Parathyroid adenoma (tissue), 2 donors: ENCODE measurements at regions not wholly inside any gene's neighbourhood (a gene's known extent, or its start where the extent isn't known, plus 50 kb on each side); places are given as distances from the start of the nearest gene placed in this dataset.

ENCODE experiments used
- H2AFZ ChIP-seq: fragments of 300-600 bp; sonication (generic); one replicate; pipeline ENCODE4 v1.7.0; 2017; ENCODE audit warnings: antibody characterized with exemption, mild to moderate bottlenecking
- H3K27ac ChIP-seq: fragments of 300-600 bp; sonication (generic); one replicate; pipeline ENCODE4 v1.7.0; 2017
- H3K27me3 ChIP-seq: fragments of 300-600 bp; sonication (generic); one replicate; pipeline ENCODE4 v1.7.0; 2017; ENCODE audit warnings: low read length; ENCODE audit not compliant: control insufficient read depth, insufficient read depth
- H3K36me3 ChIP-seq: fragments of 300-600 bp; sonication (generic); one replicate; pipeline ENCODE4 v1.7.0; 2017; ENCODE audit warnings: low read length; ENCODE audit not compliant: control insufficient read depth, insufficient read depth
- H3K4me1 ChIP-seq: fragments of 300-600 bp; sonication (generic); one replicate; pipeline ENCODE4 v1.7.0; 2017; ENCODE audit warnings: control low read depth
- H3K4me2 ChIP-seq: fragments of 300-600 bp; sonication (generic); one replicate; pipeline ENCODE4 v1.7.0; 2017; ENCODE audit warnings: low read length
- H3K4me3 ChIP-seq: fragments of 300-600 bp; sonication (generic); one replicate; pipeline ENCODE4 v1.7.0; 2017; ENCODE audit warnings: low read depth, low read length
- H3K79me2 ChIP-seq: fragments of 300-600 bp; sonication (generic); one replicate; pipeline ENCODE4 v1.7.0; 2017; ENCODE audit warnings: control low read depth
- H3K9ac ChIP-seq: fragments of 300-600 bp; sonication (generic); one replicate; pipeline ENCODE4 v1.7.0; 2017; ENCODE audit warnings: mild to moderate bottlenecking
- H3K9me3 ChIP-seq: fragments of 300-600 bp; sonication (generic); one replicate; pipeline ENCODE4 v1.7.0; 2017; ENCODE audit warnings: low read length; ENCODE audit not compliant: control insufficient read depth
- TF ChIP-seq, protein P1 (sequence below): fragments of 300-600 bp; sonication (generic); IDR thresholded peaks from one replicate; pipeline ENCODE4 v1.7.0; 2017; ENCODE audit warnings: antibody characterized with exemption, mild to moderate bottlenecking
- donor health status: primary hyperparathyroidism.

DNA sequence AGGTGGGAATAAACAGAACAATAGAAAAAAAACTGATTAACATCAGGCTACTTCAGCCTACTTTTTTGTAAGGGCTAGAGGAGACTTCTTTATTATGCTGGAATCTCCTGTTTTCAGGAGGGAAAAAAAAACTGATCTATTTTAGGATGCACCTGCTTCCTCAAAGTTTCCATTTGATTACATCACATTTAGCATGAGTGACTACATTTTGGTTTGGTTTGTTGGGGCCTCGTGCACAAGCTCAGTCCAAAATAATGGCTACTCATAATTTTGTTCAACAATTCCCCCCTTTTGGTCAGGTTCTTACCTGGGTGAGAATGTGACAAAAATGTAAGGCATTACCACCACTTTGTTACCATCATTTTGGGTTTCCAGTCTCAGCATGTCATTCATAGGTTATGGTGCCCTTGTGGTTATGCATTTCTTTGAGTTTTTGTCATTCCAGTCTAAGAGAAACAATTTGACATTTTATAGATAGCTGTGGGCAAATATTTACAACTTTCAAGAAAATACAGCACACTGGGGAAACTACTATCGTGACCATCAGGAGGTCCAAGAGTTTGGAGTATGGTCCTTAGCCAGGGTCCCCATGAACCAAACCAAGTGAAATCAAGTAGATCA lies 93.6 kb upstream of the ATP11B start:
- Histone ChIP-seq H3K9ac (no peak overlapping the region), H3K4me2 (no peak overlapping the region), H3K9me3 (no peaks in the 10 kb centered on the region), H3K36me3 (no peaks in the 10 kb centered on the region), H3K4me1 (no peaks in the 10 kb centered on the region), H3K4me3 (no peak overlapping the region), H3K27ac (no peak overlapping the region), H2AFZ (no peak overlapping the region), H3K79me2 (no peaks in the 10 kb centered on the region), H3K27me3 (no peaks in the 10 kb centered on the region)
- TF ChIP-seq, protein P1, sequence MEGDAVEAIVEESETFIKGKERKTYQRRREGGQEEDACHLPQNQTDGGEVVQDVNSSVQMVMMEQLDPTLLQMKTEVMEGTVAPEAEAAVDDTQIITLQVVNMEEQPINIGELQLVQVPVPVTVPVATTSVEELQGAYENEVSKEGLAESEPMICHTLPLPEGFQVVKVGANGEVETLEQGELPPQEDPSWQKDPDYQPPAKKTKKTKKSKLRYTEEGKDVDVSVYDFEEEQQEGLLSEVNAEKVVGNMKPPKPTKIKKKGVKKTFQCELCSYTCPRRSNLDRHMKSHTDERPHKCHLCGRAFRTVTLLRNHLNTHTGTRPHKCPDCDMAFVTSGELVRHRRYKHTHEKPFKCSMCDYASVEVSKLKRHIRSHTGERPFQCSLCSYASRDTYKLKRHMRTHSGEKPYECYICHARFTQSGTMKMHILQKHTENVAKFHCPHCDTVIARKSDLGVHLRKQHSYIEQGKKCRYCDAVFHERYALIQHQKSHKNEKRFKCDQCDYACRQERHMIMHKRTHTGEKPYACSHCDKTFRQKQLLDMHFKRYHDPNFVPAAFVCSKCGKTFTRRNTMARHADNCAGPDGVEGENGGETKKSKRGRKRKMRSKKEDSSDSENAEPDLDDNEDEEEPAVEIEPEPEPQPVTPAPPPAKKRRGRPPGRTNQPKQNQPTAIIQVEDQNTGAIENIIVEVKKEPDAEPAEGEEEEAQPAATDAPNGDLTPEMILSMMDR, result no peak

DNA sequence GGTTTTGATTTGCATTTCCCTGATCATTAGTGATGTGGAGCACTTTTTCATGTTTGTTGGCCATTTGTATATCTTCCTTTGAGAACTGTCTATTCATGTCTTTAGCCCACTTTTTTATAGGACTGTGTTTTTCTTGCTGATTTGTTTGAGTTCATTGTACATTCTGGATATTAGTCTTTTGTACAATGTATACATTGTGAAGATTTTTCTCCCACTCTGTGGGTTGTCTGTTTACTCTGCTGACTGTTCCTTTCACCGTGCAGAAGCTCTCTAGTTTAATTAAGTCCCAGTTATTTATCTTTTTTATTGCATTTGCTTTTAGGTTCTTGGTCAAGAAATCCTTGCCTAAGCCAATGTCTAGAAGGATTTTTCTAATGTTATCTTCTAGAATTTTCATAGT lies 91.1 kb upstream of the ATP11B start:
- TF ChIP-seq, protein P1, result no peak
- no peaks in the 10 kb centered on the region for H3K36me3 ChIP-seq
- no peak overlapping the region for H3K4me2 ChIP-seq
- no peak overlapping the region for H3K4me3 ChIP-seq
- H3K9ac ChIP-seq, result no peak overlapping the region
- no peak overlapping the region for H3K27ac ChIP-seq
- no peak overlapping the region for H2AFZ ChIP-seq
- peaks cover 7% of the 10 kb centered on the region for H3K4me1 ChIP-seq
- no peaks in the 10 kb centered on the region for H3K27me3 ChIP-seq
- no peaks in the 10 kb centered on the region for H3K79me2 ChIP-seq
- no peaks in the 10 kb centered on the region for H3K9me3 ChIP-seq

DNA sequence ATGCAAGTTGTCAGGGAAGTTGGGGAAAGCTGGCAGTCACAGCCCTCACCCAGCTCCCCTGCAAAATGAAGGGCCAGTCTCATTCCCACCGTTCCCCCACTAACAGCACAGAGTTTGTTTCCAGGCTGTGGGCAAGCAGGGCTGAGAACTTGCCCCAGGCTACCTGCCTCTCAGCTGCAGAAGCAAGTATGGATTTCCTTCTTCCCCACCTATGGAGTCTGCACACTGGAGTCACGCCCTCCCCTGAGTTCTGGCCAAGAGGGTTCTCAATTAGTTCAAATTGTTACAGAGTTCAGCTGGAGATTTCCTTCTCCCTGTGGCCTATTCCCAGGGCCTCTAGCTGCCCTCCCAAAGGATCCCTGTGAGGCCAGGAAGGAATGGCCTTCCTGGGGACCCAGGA lies 90.1 kb upstream of the ATP11B start:
- no peak overlapping the region for H3K4me2 ChIP-seq
- H3K9me3 ChIP-seq, result no peaks in the 10 kb centered on the region
- no peaks in the 10 kb centered on the region for H3K36me3 ChIP-seq
- H3K27ac ChIP-seq, result no peak overlapping the region
- TF ChIP-seq, protein P1, result no peak
- H3K4me1 ChIP-seq, result peaks cover 7% of the 10 kb centered on the region
- no peak overlapping the region for H3K9ac ChIP-seq
- H3K4me3 ChIP-seq, result no peak overlapping the region
- H2AFZ ChIP-seq, result no peak overlapping the region
- H3K79me2 ChIP-seq, result no peaks in the 10 kb centered on the region
- H3K27me3 ChIP-seq, result no peaks in the 10 kb centered on the region

DNA sequence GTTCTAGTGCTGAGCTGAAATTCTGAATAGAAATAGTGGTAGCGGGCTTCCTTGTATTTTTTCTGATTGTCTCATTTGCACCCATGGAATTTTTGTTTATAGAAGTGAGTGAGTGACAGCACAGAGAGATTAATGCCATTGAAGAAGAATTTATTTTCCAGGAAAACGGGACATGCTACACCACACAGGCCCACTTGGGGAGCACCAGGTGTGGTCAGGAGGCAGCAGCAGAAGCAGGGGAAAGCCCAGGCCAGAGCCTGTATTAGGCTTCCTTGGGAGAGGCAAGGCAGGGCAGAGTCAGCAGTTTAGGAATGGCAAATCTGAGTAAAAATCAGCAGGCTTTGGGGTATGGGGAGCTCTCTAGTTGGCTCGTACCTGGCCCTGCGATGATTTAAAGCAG lies 88.4 kb upstream of the ATP11B start:
- Histone ChIP-seq H3K27ac (no peak overlapping the region), H3K4me1 (peaks cover 7% of the 10 kb centered on the region), H3K79me2 (no peaks in the 10 kb centered on the region), H3K36me3 (no peaks in the 10 kb centered on the region), H3K4me2 (no peak overlapping the region), H3K9ac (no peak overlapping the region), H2AFZ (peak overlapping the region; percentile 71), H3K4me3 (no peak overlapping the region), H3K27me3 (no peaks in the 10 kb centered on the region), H3K9me3 (no peaks in the 10 kb centered on the region)
- TF ChIP-seq, protein P1, result peak; percentile 16

DNA sequence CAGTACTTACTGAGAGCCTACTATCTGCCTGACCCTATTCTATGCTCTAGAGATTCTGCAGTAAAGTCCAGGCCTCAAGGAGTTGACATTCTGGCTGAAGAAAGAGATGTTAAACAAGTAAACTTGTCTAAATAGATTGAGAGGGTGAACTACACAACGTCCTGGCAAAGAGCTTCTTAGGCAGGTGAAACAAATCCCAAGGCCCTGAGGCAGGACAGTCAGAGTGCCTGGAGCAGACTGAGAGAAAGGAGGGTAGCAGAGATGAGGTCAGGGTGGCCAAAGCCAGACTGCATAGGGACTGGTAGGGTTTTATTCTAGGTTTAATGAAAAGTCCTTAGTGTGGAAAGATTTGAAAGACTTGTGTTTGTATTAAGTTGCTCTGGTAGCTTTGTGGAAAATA lies 84.5 kb upstream of the ATP11B start:
- TF ChIP-seq, protein P1, result no peak
- Histone ChIP-seq H3K9me3 (no peaks in the 10 kb centered on the region), H3K4me2 (no peak overlapping the region), H3K4me3 (no peak overlapping the region), H3K9ac (no peak overlapping the region), H3K27me3 (no peaks in the 10 kb centered on the region), H3K36me3 (no peaks in the 10 kb centered on the region), H3K4me1 (peaks cover 7% of the 10 kb centered on the region), H2AFZ (peak overlapping the region; percentile 62), H3K79me2 (no peaks in the 10 kb centered on the region), H3K27ac (no peak overlapping the region)
